Gastroesophageal sphincter (tissue), 4 donors: ENCODE measurements at regions not wholly inside any gene's neighbourhood (a gene's known extent, or its start where the extent isn't known, plus 50 kb on each side); places are given as distances from the start of the nearest gene placed in this dataset.

Source experiments
- ATAC-seq: fragments of 150-250 bp; one replicate; pipeline ENCODE4 v1.9.1; 2016; ENCODE audit warnings: mild to moderate bottlenecking, moderate library complexity
- H3K27ac ChIP-seq, 4 donors: fragments of 200-600 bp; sonication (generic) in 3 of 4; 1 replicate in 3 of 4; 2 replicates in 1 of 4; pipeline ENCODE4 v1.5.1; 2016 to 2019
- H3K27me3 ChIP-seq: fragments of 200-600 bp; sonication (generic); one replicate; pipeline ENCODE4 v1.5.1; 2019
- H3K36me3 ChIP-seq, 2 donors: fragments of 200-600 bp; sonication (generic); one replicate each; pipeline ENCODE4 v1.5.1; 2019; ENCODE audit warnings: control low read depth in 1 of 2
- H3K4me1 ChIP-seq, 3 donors: fragments of 200-600 bp; sonication (generic); 1 replicate in 2 of 3; 2 replicates in 1 of 3; pipeline ENCODE4 v1.5.1; 2016 to 2019; ENCODE audit warnings: control low read depth in 2 of 3
- H3K4me3 ChIP-seq, 2 donors: fragments of 200-600 bp; sonication (generic); one replicate each; pipeline ENCODE4 v1.5.1; 2019; ENCODE audit warnings: mild to moderate bottlenecking in 1 of 2, moderate library complexity in 1 of 2
- H3K9me3 ChIP-seq, 3 donors: fragments of 200-600 bp; sonication (generic); one replicate each; pipeline ENCODE4 v1.5.1; 2017 to 2019; ENCODE audit warnings: control low read depth in 2 of 3
- CTCF ChIP-seq, 4 experiments: fragments of 200-600 bp in 2 of 4; fragments of 450-650 bp in 2 of 4; sonication (generic) in 1 of 4; IDR thresholded peaks; one replicate each; pipeline ENCODE4 v1.5.1; 2017 to 2019; ENCODE audit warnings: antibody characterized with exemption in 4 of 4, mild to moderate bottlenecking in 2 of 4, moderate library complexity in 2 of 4
- EP300 ChIP-seq: sonication (generic); formaldehyde crosslinking; IDR thresholded peaks from one replicate; pipeline ENCODE4 v1.6.1; 2017; ENCODE audit warnings: antibody characterized with exemption, mild to moderate bottlenecking
- POLR2A ChIP-seq, 2 donors: fragments of 450-650 bp; IDR thresholded peaks; one replicate each; pipeline ENCODE4 v1.6.1; 2017; ENCODE audit warnings: antibody characterized with exemption in 2 of 2, mild to moderate bottlenecking in 2 of 2, moderate library complexity in 1 of 2
- POLR2AphosphoS5 ChIP-seq: sonication (generic); formaldehyde crosslinking; IDR thresholded peaks from one replicate; pipeline ENCODE4 v1.6.1; 2017; ENCODE audit warnings: antibody characterized with exemption
- WGBS, 2 donors: methylation state at CpG; one replicate each; pipeline ENCODE4 v1.1.5; 2018; ENCODE audit warnings: low coverage in 1 of 2; 5-methylcytosine and 5-hydroxymethylcytosine counted together

GRCh38 chr3:69531576-69532546 is 146.0 kb upstream of the FRMD4B start:
- H3K9me3 ChIP-seq, result no peaks in the 10 kb centered on the region
- WGBS, 2 donors, result 30 to 53% methylated on average over 3 of the region's 3 CpGs
- H3K4me1 ChIP-seq, result peaks cover 0 to 23% (median 0%) of the 10 kb centered on the region in 3 donors
- TF ChIP-seq POLR2AphosphoS5 (no peak), EP300 (no peak), POLR2A (IDR thresholded peaks at IDR 0.05) (no peak), CTCF (IDR thresholded peaks at IDR 0.05) (no peak)
- no peak overlapping the region for H3K4me3 ChIP-seq
- H3K27me3 ChIP-seq, result no peaks in the 10 kb centered on the region
- no peak for ATAC-seq
- H3K27ac ChIP-seq, result no peak overlapping the region
- H3K36me3 ChIP-seq, result no peaks in the 10 kb centered on the region

- no peak overlapping the region for H3K4me3 ChIP-seq
- TF ChIP-seq EP300 (no peak), POLR2A (IDR thresholded peaks at IDR 0.05) (no peak), CTCF (IDR thresholded peaks at IDR 0.05) (no peak), POLR2AphosphoS5 (no peak)
- WGBS, 2 donors, result 92 to 93% methylated on average over 7 of the region's 7 CpGs
These were observed 144.7 kb upstream of the FRMD4B start for GRCh38 chr3:69530554-69530953.

DNA sequence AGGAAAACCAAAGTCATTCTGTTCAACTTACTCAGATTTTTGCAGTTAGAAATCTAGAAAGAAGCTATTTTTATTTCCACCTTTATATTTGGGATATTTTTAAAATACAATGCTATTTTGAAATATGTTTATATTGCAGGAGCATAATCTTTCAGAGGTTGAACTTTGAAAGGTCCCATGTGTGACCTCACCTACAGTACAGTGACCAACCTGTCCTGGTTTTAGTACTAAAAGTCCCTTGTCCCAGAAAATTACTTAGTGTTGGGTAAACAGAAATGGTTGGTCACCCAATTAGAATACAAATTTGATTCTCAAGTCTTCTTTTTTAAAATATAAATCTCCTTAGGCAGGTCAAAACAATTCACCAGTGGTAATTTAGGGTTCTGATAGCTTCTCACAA is 141.6 kb upstream of the FRMD4B start:
- Histone ChIP-seq H3K27ac (no peak overlapping the region), H3K9me3 (no peaks in the 10 kb centered on the region), H3K27me3 (no peaks in the 10 kb centered on the region), H3K4me1 (peaks cover 0 to 13% (median 0%) of the 10 kb centered on the region in 3 donors), H3K36me3 (no peaks in the 10 kb centered on the region), H3K4me3 (no peak overlapping the region)
- ATAC-seq, result no peak
- TF ChIP-seq POLR2A (IDR thresholded peaks at IDR 0.05), result no peak
- no peak for TF ChIP-seq CTCF (IDR thresholded peaks at IDR 0.05)
- TF ChIP-seq POLR2AphosphoS5, result no peak
- TF ChIP-seq EP300, result no peak

More at GRCh38 chr3:69530554-69530953, 144.7 kb upstream of the FRMD4B start:
- Histone ChIP-seq H3K4me1 (peaks cover 0 to 23% (median 0%) of the 10 kb centered on the region in 3 donors), H3K27ac (no peak overlapping the region), H3K27me3 (no peaks in the 10 kb centered on the region), H3K36me3 (no peaks in the 10 kb centered on the region), H3K9me3 (no peaks in the 10 kb centered on the region)
- ATAC-seq, result no peak

GRCh38 chr3:69524816-69525215 is 138.9 kb upstream of the FRMD4B start:
- Histone ChIP-seq H3K27me3 (no peaks in the 10 kb centered on the region), H3K9me3 (no peaks in the 10 kb centered on the region), H3K4me3 (no peak overlapping the region), H3K27ac (no peak overlapping the region), H3K4me1 (no peaks in the 10 kb centered on the region), H3K36me3 (no peaks in the 10 kb centered on the region)
- no peak for ATAC-seq
- TF ChIP-seq POLR2A (IDR thresholded peaks at IDR 0.05) (no peak), CTCF (IDR thresholded peaks at IDR 0.05) (no peak), POLR2AphosphoS5 (no peak), EP300 (no peak)
- 100% methylated on average over 1 of the region's 1 CpG for WGBS, 2 donors

GRCh38 chr3:69521286-69521685 is 135.4 kb upstream of the FRMD4B start:
- no peaks in the 10 kb centered on the region for H3K9me3 ChIP-seq
- no peak for ATAC-seq
- no peak overlapping the region for H3K4me3 ChIP-seq
- TF ChIP-seq POLR2A (IDR thresholded peaks at IDR 0.05) (no peak), CTCF (IDR thresholded peaks at IDR 0.05) (no peak), POLR2AphosphoS5 (no peak), EP300 (no peak)
- H3K27me3 ChIP-seq, result no peaks in the 10 kb centered on the region
- no peaks in the 10 kb centered on the region for H3K36me3 ChIP-seq
- H3K4me1 ChIP-seq, result no peaks in the 10 kb centered on the region
- H3K27ac ChIP-seq, result no peak overlapping the region
